Retinal pigment epithelial cell (primary cell): ENCODE measurements at regions not wholly inside any gene's neighbourhood (a gene's known extent, or its start where the extent isn't known, plus 50 kb on each side); places are given as distances from the start of the nearest gene placed in this dataset.

Experiments used
- DNase-seq: peaks from one replicate; pipeline ENCODE4 v3.0.0-alpha.2; 2010; ENCODE audit warnings: low read depth
- H3K4me3 ChIP-seq: 2 replicates; pipeline ENCODE4 v1.5.1; 2011; ENCODE audit warnings: mild to moderate bottlenecking, low read length, control low read depth, moderate library complexity
- CTCF ChIP-seq: conservative IDR thresholded peaks from 2 replicates; pipeline ENCODE4 v1.5.1; 2011; ENCODE audit warnings: low read depth, low read length, control low read depth, inconsistent platforms

DNA sequence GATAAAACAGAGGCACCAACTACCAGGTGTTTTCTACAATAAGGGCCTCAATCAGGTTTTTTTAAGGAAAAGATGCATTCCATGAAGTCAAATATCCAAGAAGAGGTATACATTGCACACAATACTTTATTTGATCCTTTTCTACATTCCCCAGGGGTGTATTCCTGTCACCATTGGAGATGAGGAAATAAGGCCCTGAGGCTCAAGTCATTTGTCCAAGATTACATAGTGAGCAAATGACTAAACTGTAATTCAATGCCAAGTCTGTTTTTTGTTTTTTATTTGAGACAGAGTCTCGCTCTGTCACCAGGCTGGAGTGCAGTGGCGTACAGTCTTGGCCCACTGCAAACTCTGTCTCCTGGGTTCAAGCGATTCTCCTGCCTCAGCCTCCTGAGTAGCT is 69.2 kb upstream of the CDYL start:
- TF ChIP-seq CTCF: no peak
- H3K4me3 ChIP-seq: no peak overlapping the region
- DNase-seq: no peak

DNA sequence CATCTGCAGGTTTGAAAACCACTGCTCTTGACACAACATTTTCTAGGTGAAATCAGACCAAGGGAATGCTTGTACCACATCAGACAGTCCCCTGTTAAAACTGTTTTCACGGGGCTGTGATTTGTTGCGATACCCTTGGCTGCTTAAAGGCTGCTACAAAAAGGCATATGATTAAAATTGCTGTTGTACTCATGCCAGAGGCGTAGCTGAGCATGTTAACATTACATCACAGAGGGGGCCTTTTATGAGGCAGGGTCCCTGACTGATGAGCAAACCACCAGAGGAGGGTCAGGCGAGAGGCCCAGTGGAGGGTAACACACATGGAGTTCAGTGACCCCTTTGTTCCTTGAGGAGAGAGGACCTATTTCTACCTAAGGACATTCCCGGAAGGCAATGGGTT is 70.4 kb upstream of the CDYL start:
- DNase-seq: no peak
- TF ChIP-seq CTCF: no peak
- H3K4me3 ChIP-seq: no peak overlapping the region

DNA sequence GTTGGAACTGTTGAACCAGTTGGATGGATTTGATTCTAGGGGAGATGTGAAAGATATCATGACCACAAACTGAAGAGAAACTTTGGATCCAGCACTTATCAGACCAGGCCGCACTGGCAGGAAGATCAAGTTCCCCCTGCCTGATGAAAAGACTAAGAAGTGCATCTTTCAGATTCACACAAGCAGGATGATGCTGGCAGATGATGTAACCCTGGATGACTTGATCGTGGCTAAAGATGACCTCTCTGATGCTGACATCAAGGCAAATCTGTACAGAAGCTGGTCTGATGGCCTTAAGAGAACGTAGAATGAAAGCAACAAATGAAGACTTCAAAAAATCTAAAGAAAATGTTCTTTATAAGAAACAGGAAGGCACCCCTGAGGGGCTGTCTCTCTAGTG is 72.8 kb upstream of the CDYL start:
- H3K4me3 ChIP-seq: no peak overlapping the region
- no peak for TF ChIP-seq CTCF

DNA sequence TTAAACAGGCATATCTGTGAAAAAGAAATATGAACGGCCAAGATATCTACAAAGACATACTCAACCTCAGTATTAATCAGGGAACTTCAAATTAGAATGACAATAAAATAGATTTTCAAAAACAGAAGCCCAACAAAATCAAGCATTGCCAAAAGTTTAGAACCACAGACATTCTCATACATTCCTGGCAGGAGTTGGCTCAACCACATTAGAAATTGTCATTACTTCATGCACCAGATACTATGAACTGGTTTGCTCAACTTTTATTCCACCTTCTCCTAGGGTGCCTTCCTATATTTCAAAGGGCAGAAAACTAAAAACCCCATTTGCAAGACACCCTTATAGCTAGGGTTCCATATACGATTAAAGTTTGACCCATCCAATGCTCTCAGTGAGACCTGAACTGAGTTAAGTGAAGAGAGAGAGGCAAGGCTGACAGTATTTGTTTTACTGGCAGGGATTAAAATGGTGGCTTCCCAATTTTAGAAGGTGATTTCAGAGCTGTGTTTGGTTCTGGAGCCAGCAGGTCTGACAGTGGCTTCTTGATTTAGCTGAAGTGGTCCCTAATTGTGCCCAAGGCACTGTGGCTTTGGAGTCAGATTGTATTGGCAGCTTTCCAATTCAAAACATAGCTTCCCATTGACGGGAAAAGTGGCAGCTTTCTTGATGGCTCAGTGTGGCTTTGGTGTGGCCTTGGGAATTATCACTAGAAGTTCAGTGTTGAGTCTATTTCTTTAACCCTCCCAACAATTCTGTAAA is 77.1 kb upstream of the CDYL start:
- H3K4me3 ChIP-seq: no peak overlapping the region
- DNase-seq: no peak
- TF ChIP-seq CTCF: no peak

More for the DNA sequence above, 72.8 kb upstream of the CDYL start:
- no peak for DNase-seq

DNA sequence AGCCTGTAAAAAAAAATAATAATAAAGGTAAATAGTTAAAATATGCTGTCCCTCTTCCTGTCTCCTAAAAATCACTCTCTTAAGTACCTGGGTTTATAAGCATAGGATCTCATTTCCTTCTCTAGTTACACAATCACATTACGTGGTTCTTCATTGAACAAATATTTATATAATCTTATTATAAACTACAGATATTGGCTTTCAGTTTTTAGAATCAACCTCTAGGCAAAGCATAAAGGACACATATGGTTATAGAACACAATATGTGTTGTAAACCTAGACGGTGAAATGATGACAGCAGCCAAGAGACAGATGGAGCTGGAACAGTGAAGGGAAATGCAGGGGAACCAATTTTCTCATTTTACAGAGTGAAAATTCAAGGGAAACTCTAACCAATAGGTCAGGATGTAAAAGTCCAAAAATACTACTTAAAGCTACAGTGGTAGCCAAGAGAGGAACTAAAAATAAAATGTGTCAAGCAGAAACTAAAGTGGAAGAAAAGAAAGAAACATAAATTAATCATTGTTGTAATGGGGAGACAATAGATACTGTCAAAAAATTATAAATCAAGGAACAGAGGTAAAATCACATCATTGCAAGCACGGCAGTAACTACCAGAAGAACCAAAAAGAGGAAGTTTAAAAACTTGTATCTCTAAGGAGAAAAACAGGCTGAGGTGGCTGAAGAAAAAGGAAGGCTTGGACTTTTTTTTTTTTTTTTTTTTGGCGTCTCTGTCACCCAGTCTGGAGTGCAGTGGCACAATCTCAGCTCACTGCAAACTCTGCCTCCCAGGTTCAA is 82.8 kb upstream of the CDYL start:
- no peak for TF ChIP-seq CTCF
- no peak overlapping the region for H3K4me3 ChIP-seq
- DNase-seq: no peak

DNA sequence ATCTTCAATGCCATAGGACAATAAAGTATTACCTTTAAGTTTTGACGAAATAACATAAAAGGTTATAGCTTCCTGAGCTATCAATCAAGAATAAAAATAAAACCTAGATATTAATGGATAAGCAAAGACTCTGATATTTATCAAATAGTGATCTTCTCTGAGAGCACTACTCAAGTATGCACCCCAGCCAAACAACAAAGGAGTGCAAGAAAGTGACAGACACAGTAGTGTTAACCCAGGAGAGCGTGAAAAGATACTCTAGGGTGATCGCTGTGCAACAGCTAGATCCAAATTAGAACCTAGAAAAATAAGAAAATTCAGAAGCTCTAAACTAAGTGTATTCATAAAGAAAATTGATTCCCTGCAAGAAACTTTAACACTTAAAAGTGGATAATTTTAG is 83.5 kb upstream of the CDYL start:
- TF ChIP-seq CTCF: no peak
- no peak for DNase-seq
- no peak overlapping the region for H3K4me3 ChIP-seq
